ENCODE measurements at regions not wholly inside any gene's neighbourhood (a gene's known extent, or its start where the extent isn't known, plus 50 kb on each side); places are given as distances from the start of the nearest gene placed in this dataset.

DNA sequence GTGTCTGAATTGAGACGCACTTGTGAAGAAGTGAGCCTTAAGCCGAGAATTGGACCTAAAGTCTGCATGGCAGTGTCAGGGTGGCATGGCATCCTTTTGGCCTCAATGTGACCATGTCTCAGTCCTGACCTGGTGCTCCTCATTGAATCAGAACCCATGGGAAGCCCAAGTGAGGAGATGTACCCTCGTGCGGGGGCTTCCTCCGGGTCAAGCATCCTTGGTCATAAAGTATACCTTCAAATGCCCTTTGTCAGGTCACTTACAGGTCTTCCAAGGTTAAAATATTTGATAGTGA, 202.2 kb downstream of the GADD45G start:
- no peak for DNase-seq
- intact Hi-C loops (cut with DNase I), result no loop called here
- Histone ChIP-seq H3K27me3 (no peaks in the 10 kb centered on the region), H3K36me3 (no peaks in the 10 kb centered on the region), H3K9ac (ENCODE audit: low read depth in 2 of 2, low read length in 2 of 2) (no peak overlapping the region), H3K27ac (no peak overlapping the region), H3K4me1 (no peaks in the 10 kb centered on the region), H3K4me3 (no peak overlapping the region), H3K9me3 (no peaks in the 10 kb centered on the region)
- TF ChIP-seq, protein P1, sequence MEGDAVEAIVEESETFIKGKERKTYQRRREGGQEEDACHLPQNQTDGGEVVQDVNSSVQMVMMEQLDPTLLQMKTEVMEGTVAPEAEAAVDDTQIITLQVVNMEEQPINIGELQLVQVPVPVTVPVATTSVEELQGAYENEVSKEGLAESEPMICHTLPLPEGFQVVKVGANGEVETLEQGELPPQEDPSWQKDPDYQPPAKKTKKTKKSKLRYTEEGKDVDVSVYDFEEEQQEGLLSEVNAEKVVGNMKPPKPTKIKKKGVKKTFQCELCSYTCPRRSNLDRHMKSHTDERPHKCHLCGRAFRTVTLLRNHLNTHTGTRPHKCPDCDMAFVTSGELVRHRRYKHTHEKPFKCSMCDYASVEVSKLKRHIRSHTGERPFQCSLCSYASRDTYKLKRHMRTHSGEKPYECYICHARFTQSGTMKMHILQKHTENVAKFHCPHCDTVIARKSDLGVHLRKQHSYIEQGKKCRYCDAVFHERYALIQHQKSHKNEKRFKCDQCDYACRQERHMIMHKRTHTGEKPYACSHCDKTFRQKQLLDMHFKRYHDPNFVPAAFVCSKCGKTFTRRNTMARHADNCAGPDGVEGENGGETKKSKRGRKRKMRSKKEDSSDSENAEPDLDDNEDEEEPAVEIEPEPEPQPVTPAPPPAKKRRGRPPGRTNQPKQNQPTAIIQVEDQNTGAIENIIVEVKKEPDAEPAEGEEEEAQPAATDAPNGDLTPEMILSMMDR (IDR thresholded peaks at IDR 0.05), result no peak

DNA sequence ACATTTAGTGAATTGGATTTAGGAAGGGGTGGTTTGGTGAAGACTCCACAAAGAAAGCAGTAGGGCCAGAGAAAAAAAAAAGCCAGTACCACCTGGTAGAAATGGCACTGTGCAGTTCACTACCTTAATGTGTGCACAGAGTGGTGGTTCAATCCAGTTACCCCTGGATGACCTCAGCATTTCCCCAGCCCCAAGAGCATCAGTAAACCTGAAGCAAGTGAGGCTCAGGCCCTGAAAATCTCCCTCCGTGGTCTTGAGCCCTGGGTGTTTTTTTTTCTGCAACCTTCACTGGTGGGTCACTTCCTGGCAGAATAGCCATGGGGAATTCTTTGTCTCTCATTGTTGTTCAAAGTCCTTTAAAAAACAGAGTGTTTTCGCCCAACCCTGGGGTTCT, 202.9 kb downstream of the GADD45G start:
- no peak overlapping the region for H3K9ac ChIP-seq (ENCODE audit: low read depth in 2 of 2, low read length in 2 of 2)
- no peaks in the 10 kb centered on the region for H3K27me3 ChIP-seq
- no peaks in the 10 kb centered on the region for H3K4me1 ChIP-seq
- DNase-seq, result no peak
- intact Hi-C loops (cut with DNase I), result no loop called here
- H3K36me3 ChIP-seq, result no peaks in the 10 kb centered on the region
- H3K9me3 ChIP-seq, result no peaks in the 10 kb centered on the region
- TF ChIP-seq, protein P1 (IDR thresholded peaks at IDR 0.05), result no peak
- H3K27ac ChIP-seq, result no peak overlapping the region
- no peak overlapping the region for H3K4me3 ChIP-seq

DNA sequence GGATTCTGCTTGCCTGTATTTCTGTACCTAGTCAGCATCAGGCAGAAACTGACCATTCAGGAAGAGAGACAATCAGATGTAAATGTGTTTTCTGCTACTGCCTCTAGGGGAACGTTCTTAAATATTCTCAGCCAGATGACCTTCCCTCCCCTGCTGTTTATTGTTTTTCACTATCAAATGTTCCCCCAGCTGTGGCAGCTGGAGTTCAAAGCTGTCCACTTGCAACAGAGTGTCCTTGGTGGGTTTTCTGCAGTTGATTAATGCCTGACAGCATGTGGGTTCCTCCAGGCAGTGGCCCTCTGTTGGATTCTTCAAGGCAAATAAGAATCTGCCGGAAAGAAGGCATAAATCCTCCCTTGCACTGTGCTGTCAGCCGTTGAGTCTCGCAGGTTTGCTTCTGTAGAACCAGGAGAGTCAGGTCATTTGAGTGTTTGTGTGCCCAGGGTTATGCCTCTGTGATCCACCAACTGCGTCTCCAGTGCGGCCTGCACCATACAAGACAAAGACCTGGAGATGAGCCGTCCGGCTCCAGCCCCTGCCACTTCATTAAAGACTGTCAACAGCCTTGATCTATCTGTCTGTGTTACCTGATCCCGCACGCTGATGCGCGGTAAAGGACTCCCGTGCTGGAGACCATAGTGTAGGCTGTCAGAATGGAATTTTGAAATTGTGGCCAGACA, 203.4 kb downstream of the GADD45G start:
- Histone ChIP-seq H3K9me3 (no peaks in the 10 kb centered on the region), H3K4me3 (no peak overlapping the region), H3K4me1 (no peaks in the 10 kb centered on the region), H3K36me3 (no peaks in the 10 kb centered on the region), H3K27ac (no peak overlapping the region), H3K9ac (ENCODE audit: low read depth in 2 of 2, low read length in 2 of 2) (no peak overlapping the region), H3K27me3 (no peaks in the 10 kb centered on the region)
- TF ChIP-seq, protein P1 (IDR thresholded peaks at IDR 0.05), result no peak
- DNase-seq, result no peak
- intact Hi-C loops (cut with DNase I), result no loop called here

DNA sequence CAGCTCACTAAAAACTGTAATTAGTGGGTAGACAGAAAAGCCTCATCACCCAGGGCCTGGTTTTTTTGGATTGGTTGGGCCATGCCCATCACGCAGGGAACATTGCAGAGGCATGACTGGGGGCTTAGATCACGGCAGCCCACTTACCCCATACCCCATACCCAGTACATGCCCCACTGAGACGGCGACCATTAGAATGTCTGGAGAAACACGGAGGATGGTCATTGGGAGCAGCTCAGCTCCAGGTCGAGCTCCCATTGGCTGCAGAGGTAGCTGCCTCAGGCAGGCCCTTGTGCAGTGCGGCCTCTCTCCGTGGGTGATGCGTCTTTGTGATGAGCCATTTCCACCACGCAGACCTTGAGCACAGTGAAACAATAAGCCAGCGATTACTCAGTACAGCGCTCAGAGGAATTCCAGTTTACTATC, 204.0 kb downstream of the GADD45G start:
- Histone ChIP-seq H3K9me3 (no peaks in the 10 kb centered on the region), H3K27me3 (no peaks in the 10 kb centered on the region), H3K27ac (no peak overlapping the region), H3K36me3 (no peaks in the 10 kb centered on the region), H3K4me3 (no peak overlapping the region), H3K9ac (ENCODE audit: low read depth in 2 of 2, low read length in 2 of 2) (no peak overlapping the region), H3K4me1 (no peaks in the 10 kb centered on the region)
- TF ChIP-seq, protein P1 (IDR thresholded peaks at IDR 0.05), result no peak
- DNase-seq, result no peak
- intact Hi-C loops (cut with DNase I), result no loop called here

DNA sequence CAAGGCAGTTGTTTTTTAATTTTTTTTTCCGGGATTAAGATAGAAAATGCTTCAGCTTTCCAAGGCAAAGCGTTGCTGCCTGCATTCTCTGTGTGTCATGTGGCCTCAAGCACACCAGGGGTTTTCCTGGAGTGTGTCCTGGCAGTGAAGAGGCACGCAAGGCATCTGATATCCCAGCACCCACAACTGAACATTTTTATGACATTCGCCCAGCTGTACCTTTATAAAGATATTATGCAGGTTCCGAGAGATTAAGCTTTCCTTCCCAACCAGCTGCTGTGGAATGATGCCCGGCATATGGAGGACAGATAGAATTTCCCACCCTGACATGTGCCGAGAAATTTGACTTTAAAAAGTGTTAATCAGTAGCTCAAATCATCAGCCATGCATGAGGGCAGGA, 205.6 kb downstream of the GADD45G start:
- H3K4me3 ChIP-seq, result no peak overlapping the region
- DNase-seq, result no peak
- no peaks in the 10 kb centered on the region for H3K27me3 ChIP-seq
- no peaks in the 10 kb centered on the region for H3K9me3 ChIP-seq
- H3K4me1 ChIP-seq, result no peaks in the 10 kb centered on the region
- H3K27ac ChIP-seq, result no peak overlapping the region
- no peak overlapping the region for H3K9ac ChIP-seq (ENCODE audit: low read depth in 2 of 2, low read length in 2 of 2)
- intact Hi-C loops (cut with DNase I), result no loop called here
- no peaks in the 10 kb centered on the region for H3K36me3 ChIP-seq
- TF ChIP-seq, protein P1 (IDR thresholded peaks at IDR 0.05), result no peak

All from colonic mucosa (tissue), 4 donors.